Heart left ventricle (tissue), 16 donors: ENCODE measurements at regions not wholly inside any gene's neighbourhood (a gene's known extent, or its start where the extent isn't known, plus 50 kb on each side); places are given as distances from the start of the nearest gene placed in this dataset.
A peak's percentile ranks its signal among the peaks of the same experiment; 100 is the strongest.

Experiments
- ATAC-seq, 4 donors: fragments of 200-7000 bp; cut with Tn5 transposase; one replicate each; pipeline ENCODE4 v1.9.1; 2020 to 2022; ENCODE audit warnings: moderate library complexity in 4 of 4, mild to moderate bottlenecking in 3 of 4, moderate number of reproducible peaks in 1 of 4
- DNase-seq, 5 donors: peaks; one replicate each; pipeline ENCODE4 v3.0.0-alpha.2; 2020
- H3K27ac ChIP-seq, 12 donors: fragments of 200-600 bp; sonication (generic) in 4 of 12; one replicate each; pipeline versions ENCODE4 v1.5.0 to v1.8.0; 2016 to 2022; ENCODE audit warnings: mild to moderate bottlenecking in 2 of 12
- H3K27me3 ChIP-seq, 9 donors: fragments of 200-600 bp; sonication (generic) in 2 of 9; one replicate each; pipeline versions ENCODE4 v1.5.1 to v1.8.0; 2016 to 2022; ENCODE audit warnings: mild to moderate bottlenecking in 3 of 9
- H3K36me3 ChIP-seq, 9 donors: fragments of 200-600 bp; sonication (generic) in 2 of 9; one replicate each; pipeline versions ENCODE4 v1.5.0 to v1.8.0; 2018 to 2022; ENCODE audit warnings: mild to moderate bottlenecking in 2 of 9
- H3K4me1 ChIP-seq, 12 donors: fragments of 200-600 bp; sonication (generic) in 4 of 12; one replicate each; pipeline versions ENCODE4 v1.5.0 to v1.8.0; 2016 to 2022; ENCODE audit warnings: mild to moderate bottlenecking in 3 of 12
- H3K4me3 ChIP-seq, 12 donors: fragments of 200-600 bp; sonication (generic) in 4 of 12; one replicate each; pipeline versions ENCODE4 v1.5.0 to v1.8.0; 2017 to 2022; ENCODE audit warnings: mild to moderate bottlenecking in 9 of 12, moderate library complexity in 4 of 12
- H3K9me3 ChIP-seq, 12 donors: fragments of 200-600 bp; sonication (generic) in 4 of 12; one replicate each; pipeline versions ENCODE4 v1.5.0 to v1.8.0; 2016 to 2022; ENCODE audit warnings: mild to moderate bottlenecking in 1 of 12
- POLR2A ChIP-seq, 2 donors: fragments of 450-650 bp; IDR thresholded peaks; one replicate each; pipeline ENCODE4 v1.6.1; 2017; ENCODE audit warnings: antibody characterized with exemption in 2 of 2, mild to moderate bottlenecking in 2 of 2, moderate library complexity in 2 of 2
- WGBS, 4 donors: extraction: QIAGEN DNeasy Blood & Tissue Kit in 2 of 4; methylation state at CpG; one replicate each; pipeline versions ENCODE4 v1.1.5 to v1.1.7; 2013 to 2018; 5-methylcytosine and 5-hydroxymethylcytosine counted together
- intact Hi-C, 10 donors: fragments of 100-400 bp; cut with DNase I; formaldehyde crosslinking; loops; one replicate each; pipeline versions ENCODE4 v1.11.1 to v1.14.2; 2022
- TF ChIP-seq, protein P1 (sequence below), 12 donors: fragments of 200-600 bp; sonication (generic) in 4 of 12; IDR thresholded peaks; one replicate each; pipeline versions ENCODE4 v1.5.0 to v1.8.0; 2018 to 2022; ENCODE audit warnings: antibody characterized with exemption in 12 of 12, mild to moderate bottlenecking in 5 of 12
- donor health status: ischemic (EF 13 %, LVEDD 7.1; RV severe dilation, severe dysfunction).
- donor health status: healthy with polysubstance abuse.
- donor health status: DM: no; HTN: yes; CAD: no.
- donor health status: DM: no; HTN: no; CAD: no.
- donor health status: ischemic (EF 25% LVEDD 6.9; RV normal size, moderate dysfunction).
- donor health status: ischemic (EF 25% LVEDD 5.7; RV mildly dilated, moderate dysfunction).
- donor health status: healthy.
- donor health status: DM: yes; HTN: yes; CAD: no.
- donor health status: ischemic (EF 35%, LVEDD 5.7; RV mildly dilated, moderate dysfunction).
- donor health status: nonischemic (EF 11% LVEDD 7.7; RV severe dilation, severe dysfunction).
- donor health status: DM: yes; HTN: yes; CAD: no.
- donor health status: PGD.
- donor health status: ischemic (EF 29% LVEDD 5.4; RV normal size, mild dysfunction).
- donor health status: nonischemic (EF 23%, LVEDD 6.1; RV moderate dilation, normal function).

DNA sequence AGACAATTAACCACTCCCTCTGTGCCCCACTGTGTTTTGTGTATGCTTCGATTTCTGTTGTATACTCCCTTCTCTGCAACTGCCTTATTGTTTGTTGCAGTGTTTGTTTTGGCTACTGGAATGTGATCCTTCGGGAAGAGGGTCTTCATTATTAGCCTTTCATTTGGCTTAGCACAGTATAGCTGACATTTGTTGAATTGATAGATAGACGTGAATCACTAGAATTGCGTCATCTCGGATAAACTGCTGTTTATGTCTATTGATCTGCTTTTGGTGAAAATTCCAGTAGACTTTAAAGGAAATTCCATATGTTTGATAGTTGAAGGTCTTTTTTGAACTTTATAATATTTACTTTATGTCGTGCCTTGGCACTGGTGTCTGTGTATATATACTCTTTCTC is 189.9 kb upstream of the EYA4 start:
- Histone ChIP-seq H3K4me1 (peaks cover 0 to 23% (median 0%) of the 10 kb centered on the region in 12 donors), H3K36me3 (no peaks in the 10 kb centered on the region), H3K27me3 (no peaks in the 10 kb centered on the region), H3K27ac (no peak overlapping the region), H3K9me3 (no peaks in the 10 kb centered on the region), H3K4me3 (no peak overlapping the region)
- ATAC-seq: no peak
- intact Hi-C loops: loop anchor here in 1 of 10 donors (10.0 kb wide), 1 partner anchor 194 kb away; the partner anchor contains the start of gene EYA4
- DNase-seq: no peak
- TF ChIP-seq, protein P1, sequence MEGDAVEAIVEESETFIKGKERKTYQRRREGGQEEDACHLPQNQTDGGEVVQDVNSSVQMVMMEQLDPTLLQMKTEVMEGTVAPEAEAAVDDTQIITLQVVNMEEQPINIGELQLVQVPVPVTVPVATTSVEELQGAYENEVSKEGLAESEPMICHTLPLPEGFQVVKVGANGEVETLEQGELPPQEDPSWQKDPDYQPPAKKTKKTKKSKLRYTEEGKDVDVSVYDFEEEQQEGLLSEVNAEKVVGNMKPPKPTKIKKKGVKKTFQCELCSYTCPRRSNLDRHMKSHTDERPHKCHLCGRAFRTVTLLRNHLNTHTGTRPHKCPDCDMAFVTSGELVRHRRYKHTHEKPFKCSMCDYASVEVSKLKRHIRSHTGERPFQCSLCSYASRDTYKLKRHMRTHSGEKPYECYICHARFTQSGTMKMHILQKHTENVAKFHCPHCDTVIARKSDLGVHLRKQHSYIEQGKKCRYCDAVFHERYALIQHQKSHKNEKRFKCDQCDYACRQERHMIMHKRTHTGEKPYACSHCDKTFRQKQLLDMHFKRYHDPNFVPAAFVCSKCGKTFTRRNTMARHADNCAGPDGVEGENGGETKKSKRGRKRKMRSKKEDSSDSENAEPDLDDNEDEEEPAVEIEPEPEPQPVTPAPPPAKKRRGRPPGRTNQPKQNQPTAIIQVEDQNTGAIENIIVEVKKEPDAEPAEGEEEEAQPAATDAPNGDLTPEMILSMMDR (IDR thresholded peaks at IDR 0.05): no peak
- TF ChIP-seq POLR2A (IDR thresholded peaks at IDR 0.05): no peak
- 77 to 88% (median 83%) methylated on average over 6 of the region's 6 CpGs for WGBS, 4 donors

GRCh38 chr6:133052465-133052864 is 188.7 kb upstream of the EYA4 start:
- 91 to 97% (median 95%) methylated on average over 2 of the region's 2 CpGs for WGBS, 4 donors
- TF ChIP-seq, protein P1 (IDR thresholded peaks at IDR 0.05): no peak
- TF ChIP-seq POLR2A (IDR thresholded peaks at IDR 0.05): no peak
- ATAC-seq (no peak), DNase-seq (no peak)
- Histone ChIP-seq H3K36me3 (no peaks in the 10 kb centered on the region), H3K4me1 (peaks cover 0 to 20% (median 0%) of the 10 kb centered on the region in 12 donors), H3K27me3 (no peaks in the 10 kb centered on the region), H3K27ac (no peak overlapping the region), H3K9me3 (no peaks in the 10 kb centered on the region), H3K4me3 (no peak overlapping the region)
- intact Hi-C loops: loop anchor here in 1 of 10 donors (10.0 kb wide), 1 partner anchor 192 kb away; the partner anchor contains the start of gene EYA4

DNA sequence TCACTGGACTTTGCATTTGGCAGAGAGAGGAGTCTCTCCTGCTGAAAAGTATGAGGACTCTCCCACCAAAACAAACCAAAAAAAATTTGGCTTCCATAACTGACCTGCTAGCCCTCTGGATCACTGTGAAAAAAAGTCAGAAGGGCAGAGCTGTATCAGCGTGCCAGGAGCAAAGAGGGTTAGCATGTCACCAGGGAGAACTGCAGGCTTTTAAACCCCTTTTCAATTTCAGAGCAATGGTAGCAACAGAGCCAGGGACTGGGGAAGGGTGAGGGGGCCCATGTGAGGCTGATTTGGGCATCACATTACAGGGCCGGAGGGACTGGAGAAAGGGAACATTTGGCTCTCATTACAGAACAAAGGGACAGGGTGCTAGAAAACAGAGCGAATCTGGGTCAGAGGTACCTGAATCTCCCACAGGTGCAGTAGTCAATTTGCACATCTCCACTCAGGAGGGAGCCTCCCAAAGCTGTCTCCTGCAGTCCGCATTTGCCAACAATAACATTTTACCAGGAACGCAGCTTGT is 185.7 kb upstream of the EYA4 start:
- H3K36me3 ChIP-seq: no peaks in the 10 kb centered on the region
- H3K27ac ChIP-seq: peak overlapping the region in 8 of 12 donors; percentile 26 to 66 (median 52)
- DNase-seq (no peak), ATAC-seq (peak; percentile 48 to 59 (median 54))
- intact Hi-C loops: loop anchor here in 1 of 10 donors (5.0 to 10.0 kb wide), 2 partner anchors 93 to 189 kb away; partner anchors contain the start of gene EYA4
- H3K4me1 ChIP-seq: peaks cover 0 to 16% (median 0%) of the 10 kb centered on the region in 12 donors
- no peaks in the 10 kb centered on the region for H3K27me3 ChIP-seq
- H3K9me3 ChIP-seq: no peaks in the 10 kb centered on the region
- H3K4me3 ChIP-seq: no peak overlapping the region
- 43 to 60% (median 52%) methylated on average over 5 of the region's 5 CpGs for WGBS, 4 donors
- no peak for TF ChIP-seq POLR2A (IDR thresholded peaks at IDR 0.05)
- TF ChIP-seq, protein P1 (IDR thresholded peaks at IDR 0.05): no peak

DNA sequence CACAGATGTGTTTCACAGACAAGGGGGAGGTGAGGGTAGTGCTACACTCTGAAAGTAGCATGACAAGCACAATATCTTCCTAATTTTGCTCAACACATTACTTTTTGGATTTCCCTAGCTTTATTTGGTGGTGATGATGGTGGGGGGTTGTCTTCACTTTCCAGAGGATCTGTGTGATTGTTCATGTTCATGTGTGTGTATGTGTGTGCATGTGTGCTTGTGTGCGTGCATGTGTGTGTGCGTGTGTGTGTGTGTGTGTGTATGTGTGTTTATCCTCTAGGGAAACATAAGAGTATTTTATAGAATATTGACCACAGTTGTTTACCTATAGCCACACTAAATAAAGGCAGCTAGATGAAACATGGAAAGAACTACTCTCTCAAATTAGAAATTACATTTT is 183.8 kb upstream of the EYA4 start:
- Histone ChIP-seq H3K36me3 (no peaks in the 10 kb centered on the region), H3K27ac (peak overlapping the region in 6 of 12 donors; percentile 4 to 36 (median 10)), H3K4me3 (no peak overlapping the region), H3K27me3 (no peaks in the 10 kb centered on the region), H3K4me1 (peaks cover 0 to 22% (median 0%) of the 10 kb centered on the region in 12 donors), H3K9me3 (no peaks in the 10 kb centered on the region)
- intact Hi-C loops: loop anchor here in 1 of 10 donors (5.0 to 10.0 kb wide), 2 partner anchors 95 to 187 kb away; partner anchors contain the start of gene EYA4
- TF ChIP-seq, protein P1 (IDR thresholded peaks at IDR 0.05): no peak
- no peak for TF ChIP-seq POLR2A (IDR thresholded peaks at IDR 0.05)
- ATAC-seq (no peak), DNase-seq (no peak)
- WGBS, 4 donors: 86 to 97% (median 88%) methylated on average over 2 of the region's 2 CpGs
